ENCODE measurements at regions not wholly inside any gene's neighbourhood (a gene's known extent, or its start where the extent isn't known, plus 50 kb on each side); places are given as distances from the start of the nearest gene placed in this dataset.

DNA sequence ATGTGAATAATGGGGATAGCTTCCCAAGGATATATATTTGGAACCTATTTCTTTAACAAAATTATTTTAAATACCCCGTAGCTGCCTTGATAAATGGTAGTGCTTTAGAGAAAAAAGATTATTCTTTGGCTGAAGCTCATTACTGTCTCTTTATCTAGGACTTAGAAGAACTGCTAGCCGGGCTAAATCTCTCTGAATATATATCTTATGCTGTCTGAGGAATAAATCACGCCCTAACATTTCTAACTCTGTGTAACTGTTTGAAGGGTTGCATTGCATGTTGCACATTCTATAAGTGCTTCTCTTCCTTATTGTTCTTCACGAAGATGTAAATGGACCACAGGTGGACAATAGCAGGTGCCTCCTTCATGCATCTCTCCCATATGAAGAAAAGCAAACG is 585.0 kb upstream of the ZP4 start:
- ATAC-seq: no peak
- no peak for TF ChIP-seq GLIS3 (CRISPR knock-in tag; IDR thresholded peaks at IDR 0.05)
- no peak for TF ChIP-seq RARB (CRISPR knock-in tag; IDR thresholded peaks at IDR 0.05)
- TF ChIP-seq TSHZ2 (CRISPR knock-in tag; IDR thresholded peaks at IDR 0.05): no peak
- TF ChIP-seq ZFP3 (CRISPR knock-in tag; IDR thresholded peaks at IDR 0.05): no peak

- TF ChIP-seq TSHZ2 (CRISPR knock-in tag; IDR thresholded peaks at IDR 0.05) (no peak), POU6F1 (CRISPR knock-in tag; IDR thresholded peaks at IDR 0.05; ENCODE audit: borderline replicate concordance, low read depth) (no peak), PATZ1 (CRISPR knock-in tag; IDR thresholded peaks at IDR 0.05; ENCODE audit: borderline replicate concordance) (no peak), ZFP3 (CRISPR knock-in tag; IDR thresholded peaks at IDR 0.05) (no peak), ZNF70 (CRISPR knock-in tag; IDR thresholded peaks at IDR 0.05) (no peak), TOX (CRISPR knock-in tag; IDR thresholded peaks at IDR 0.05; ENCODE audit: borderline replicate concordance) (no peak), ZNF565 (CRISPR knock-in tag; conservative IDR thresholded peaks at IDR 0.05; ENCODE audit: low read depth) (no peak), CSDC2 (CRISPR knock-in tag; IDR thresholded peaks at IDR 0.05) (no peak), ISL1 (CRISPR knock-in tag; IDR thresholded peaks at IDR 0.05) (no peak), RARB (CRISPR knock-in tag; IDR thresholded peaks at IDR 0.05) (no peak), ZFP30 (CRISPR knock-in tag; IDR thresholded peaks at IDR 0.05) (no peak), GLIS3 (CRISPR knock-in tag; IDR thresholded peaks at IDR 0.05) (no peak)
- TF ChIP-seq, protein P1, sequence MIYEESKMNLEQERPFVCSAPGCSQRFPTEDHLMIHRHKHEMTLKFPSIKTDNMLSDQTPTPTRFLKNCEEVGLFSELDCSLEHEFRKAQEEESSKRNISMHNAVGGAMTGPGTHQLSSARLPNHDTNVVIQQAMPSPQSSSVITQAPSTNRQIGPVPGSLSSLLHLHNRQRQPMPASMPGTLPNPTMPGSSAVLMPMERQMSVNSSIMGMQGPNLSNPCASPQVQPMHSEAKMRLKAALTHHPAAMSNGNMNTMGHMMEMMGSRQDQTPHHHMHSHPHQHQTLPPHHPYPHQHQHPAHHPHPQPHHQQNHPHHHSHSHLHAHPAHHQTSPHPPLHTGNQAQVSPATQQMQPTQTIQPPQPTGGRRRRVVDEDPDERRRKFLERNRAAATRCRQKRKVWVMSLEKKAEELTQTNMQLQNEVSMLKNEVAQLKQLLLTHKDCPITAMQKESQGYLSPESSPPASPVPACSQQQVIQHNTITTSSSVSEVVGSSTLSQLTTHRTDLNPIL (CRISPR knock-in tag; IDR thresholded peaks at IDR 0.05; ENCODE audit: low read depth): no peak
- TF ChIP-seq, protein P2, sequence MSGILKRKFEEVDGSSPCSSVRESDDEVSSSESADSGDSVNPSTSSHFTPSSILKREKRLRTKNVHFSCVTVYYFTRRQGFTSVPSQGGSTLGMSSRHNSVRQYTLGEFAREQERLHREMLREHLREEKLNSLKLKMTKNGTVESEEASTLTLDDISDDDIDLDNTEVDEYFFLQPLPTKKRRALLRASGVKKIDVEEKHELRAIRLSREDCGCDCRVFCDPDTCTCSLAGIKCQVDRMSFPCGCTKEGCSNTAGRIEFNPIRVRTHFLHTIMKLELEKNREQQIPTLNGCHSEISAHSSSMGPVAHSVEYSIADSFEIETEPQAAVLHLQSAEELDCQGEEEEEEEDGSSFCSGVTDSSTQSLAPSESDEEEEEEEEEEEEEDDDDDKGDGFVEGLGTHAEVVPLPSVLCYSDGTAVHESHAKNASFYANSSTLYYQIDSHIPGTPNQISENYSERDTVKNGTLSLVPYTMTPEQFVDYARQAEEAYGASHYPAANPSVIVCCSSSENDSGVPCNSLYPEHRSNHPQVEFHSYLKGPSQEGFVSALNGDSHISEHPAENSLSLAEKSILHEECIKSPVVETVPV (CRISPR knock-in tag; IDR thresholded peaks at IDR 0.05): no peak
- ATAC-seq: no peak
These were observed 583.5 kb upstream of the ZP4 start for GRCh38 chr1:238474263-238474662.

GRCh38 chr1:238469146-238469631 is 578.5 kb upstream of the ZP4 start:
- ATAC-seq: peak; percentile 41
- TF ChIP-seq PATZ1 (CRISPR knock-in tag; IDR thresholded peaks at IDR 0.05; ENCODE audit: borderline replicate concordance) (no peak), PPARA (CRISPR knock-in tag; IDR thresholded peaks at IDR 0.05; ENCODE audit: borderline replicate concordance) (no peak), TOX (CRISPR knock-in tag; IDR thresholded peaks at IDR 0.05; ENCODE audit: borderline replicate concordance) (peak; percentile 76)

Measured in SK-N-SH treated with all-trans-retinoic acid at 6 μM for 48 hours (cell line).